22Rv1 (cell line): ENCODE measurements at regions not wholly inside any gene's neighbourhood (a gene's known extent, or its start where the extent isn't known, plus 50 kb on each side); places are given as distances from the start of the nearest gene placed in this dataset.

ENCODE experiments used
- CTCF ChIP-seq: fragments of 450-650 bp; IDR thresholded peaks from 2 replicates; pipeline ENCODE4 v1.5.1; 2017; ENCODE audit warnings: mild to moderate bottlenecking
- ZFX ChIP-seq: fragments of 450-650 bp; IDR thresholded peaks from 2 replicates; pipeline ENCODE4 v1.6.1; 2017; ENCODE audit warnings: antibody characterized with exemption, borderline replicate concordance

GRCh38 chr2:138182250-138182936, 218.1 kb downstream of the HNMT start:
- TF ChIP-seq CTCF, result no peak
- TF ChIP-seq ZFX, result no peak
